H9 (cell line): ENCODE measurements at regions not wholly inside any gene's neighbourhood (a gene's known extent, or its start where the extent isn't known, plus 50 kb on each side); places are given as distances from the start of the nearest gene placed in this dataset.

ENCODE experiments used
- DNase-seq: peaks from one replicate; pipeline ENCODE4 v3.0.0-alpha.2; 2017
- H2AFZ ChIP-seq: one replicate; pipeline ENCODE4 v1.6.1; 2013; ENCODE audit warnings: mild to moderate bottlenecking, low read length, control low read depth, moderate library complexity
- H2AK5ac ChIP-seq: 2 replicates; pipeline ENCODE4 v1.6.1; 2013; ENCODE audit warnings: low read length, control low read depth, mixed read lengths; ENCODE audit not compliant: insufficient read length
- H2BK120ac ChIP-seq: one replicate; pipeline ENCODE4 v1.6.1; 2013; ENCODE audit warnings: low read depth, mild to moderate bottlenecking, low read length, control low read depth, inconsistent platforms; ENCODE audit not compliant: poor library complexity, severe bottlenecking
- H2BK12ac ChIP-seq: 2 replicates; pipeline ENCODE4 v1.6.1; 2013; ENCODE audit warnings: low read length, control low read depth, mixed read lengths, low read depth; ENCODE audit not compliant: insufficient read length
- H2BK15ac ChIP-seq: 2 replicates; pipeline ENCODE4 v1.6.1; 2013; ENCODE audit warnings: low read depth, low read length, control low read depth
- H2BK20ac ChIP-seq: one replicate; pipeline ENCODE4 v1.6.1; 2013; ENCODE audit warnings: low read depth, mild to moderate bottlenecking, low read length, control low read depth, inconsistent platforms; ENCODE audit not compliant: poor library complexity, severe bottlenecking
- H2BK5ac ChIP-seq: 2 replicates; pipeline ENCODE4 v1.6.1; 2013; ENCODE audit warnings: low read length, control low read depth, mixed read lengths; ENCODE audit not compliant: insufficient read length
- H3K14ac ChIP-seq: 2 replicates; pipeline ENCODE4 v1.6.1; 2013; ENCODE audit warnings: low read length, control low read depth; ENCODE audit not compliant: insufficient read depth
- H3K18ac ChIP-seq: 2 replicates; pipeline ENCODE4 v1.6.1; 2013; ENCODE audit warnings: low read depth, mild to moderate bottlenecking, mixed read lengths, low read length, control low read depth; ENCODE audit not compliant: insufficient read length
- H3K23ac ChIP-seq: 2 replicates; pipeline ENCODE4 v1.6.1; 2013; ENCODE audit warnings: low read length, control low read depth, mixed read lengths, low read depth; ENCODE audit not compliant: insufficient read length
- H3K23me2 ChIP-seq: 2 replicates; pipeline ENCODE4 v1.6.1; 2013; ENCODE audit warnings: low read depth, mild to moderate bottlenecking, mixed read lengths, low read length, control low read depth; ENCODE audit not compliant: insufficient read length, poor library complexity, severe bottlenecking
- H3K27ac ChIP-seq: 2 replicates; pipeline ENCODE4 v1.5.1; 2013; ENCODE audit warnings: low read length, control low read depth, mixed read lengths, low read depth; ENCODE audit not compliant: insufficient read length
- H3K27me3 ChIP-seq: 2 replicates; pipeline ENCODE4 v1.6.1; 2013; ENCODE audit warnings: low read length, control low read depth, inconsistent platforms; ENCODE audit not compliant: insufficient read depth
- H3K4ac ChIP-seq: 2 replicates; pipeline ENCODE4 v1.6.1; 2013; ENCODE audit warnings: low read depth, mild to moderate bottlenecking, control low read depth, inconsistent platforms, low read length, moderate library complexity
- H3K4me1 ChIP-seq: 2 replicates; pipeline ENCODE4 v1.6.1; 2013; ENCODE audit warnings: low read length, control low read depth, inconsistent platforms; ENCODE audit not compliant: insufficient read depth
- H3K4me2 ChIP-seq: 2 replicates; pipeline ENCODE4 v1.6.1; 2013; ENCODE audit warnings: low read length, control low read depth, mixed read lengths; ENCODE audit not compliant: insufficient read length, insufficient read depth
- H3K56ac ChIP-seq: 2 replicates; pipeline ENCODE4 v1.6.1; 2013; ENCODE audit warnings: low read depth, mild to moderate bottlenecking, mixed read lengths, low read length, control low read depth; ENCODE audit not compliant: insufficient read length
- H3K79me1 ChIP-seq: 2 replicates; pipeline ENCODE4 v1.6.1; 2013; ENCODE audit warnings: low read depth, mild to moderate bottlenecking, moderate library complexity, low read length, control low read depth, inconsistent platforms; ENCODE audit not compliant: insufficient read depth, poor library complexity, severe bottlenecking
- H3K79me2 ChIP-seq: 2 replicates; pipeline ENCODE4 v1.6.1; 2013; ENCODE audit warnings: low read length, control low read depth, inconsistent platforms; ENCODE audit not compliant: insufficient read depth
- H3K9ac ChIP-seq: 2 replicates; pipeline ENCODE4 v1.6.1; 2013; ENCODE audit warnings: low read length, control low read depth, mixed read lengths; ENCODE audit not compliant: insufficient read length; ENCODE audit errors: extremely low read depth
- H3K9me3 ChIP-seq: one replicate; pipeline ENCODE4 v1.6.1; 2013; ENCODE audit warnings: low read depth, low read length, inconsistent platforms; ENCODE audit not compliant: control insufficient read depth
- H3T11ph ChIP-seq: one replicate; pipeline ENCODE4 v1.6.1; 2013; ENCODE audit warnings: mild to moderate bottlenecking, low read length, control low read depth, inconsistent platforms
- H4K20me1 ChIP-seq: one replicate; pipeline ENCODE4 v1.6.1; 2013; ENCODE audit not compliant: control insufficient read depth, insufficient read length, insufficient read depth
- H4K5ac ChIP-seq: 2 replicates; pipeline ENCODE4 v1.6.1; 2013; ENCODE audit warnings: low read depth, mild to moderate bottlenecking, mixed read lengths, low read length, control low read depth; ENCODE audit not compliant: insufficient read length
- H4K8ac ChIP-seq: replicated peaks from 2 replicates; pipeline ENCODE4 v1.6.1; 2013; ENCODE audit warnings: low read length, control low read depth, mixed read lengths, low read depth; ENCODE audit not compliant: insufficient read length
- H4K91ac ChIP-seq: 2 replicates; pipeline ENCODE4 v1.6.1; 2013; ENCODE audit warnings: low read depth, mild to moderate bottlenecking, moderate library complexity, mixed read lengths, low read length, control low read depth; ENCODE audit not compliant: insufficient read length
- H3K27ac Mint-ChIP-seq, 3 experiments: 2 replicates in 2 of 3; 3 replicates in 1 of 3; pipeline ENCODE4 v1.8.0; 2020 to 2021; ENCODE audit warnings: mixed read lengths in 3 of 3, mild to moderate bottlenecking in 1 of 3, moderate library complexity in 1 of 3
- H3K27me3 Mint-ChIP-seq: 2 replicates; pipeline ENCODE4 v1.8.0; 2021; ENCODE audit warnings: low read depth, mild to moderate bottlenecking, moderate library complexity, mixed read lengths
- H3K36me3 Mint-ChIP-seq, 3 experiments: 2 replicates in 2 of 3; 3 replicates in 1 of 3; pipeline ENCODE4 v1.8.0; 2020 to 2021; ENCODE audit warnings: low read depth in 3 of 3, mixed read lengths in 3 of 3; ENCODE audit not compliant: insufficient read depth in 1 of 3
- H3K4me1 Mint-ChIP-seq, 2 experiments: 2 replicates each; pipeline ENCODE4 v1.8.0; 2020; ENCODE audit warnings: mixed read lengths in 2 of 2
- H3K4me3 Mint-ChIP-seq, 2 experiments: 2 replicates in 1 of 2; 3 replicates in 1 of 2; pipeline ENCODE4 v1.8.0; 2020 to 2021; ENCODE audit warnings: mild to moderate bottlenecking in 2 of 2, mixed read lengths in 2 of 2, moderate library complexity in 1 of 2
- H3K9me3 Mint-ChIP-seq, 2 experiments: 2 replicates in 1 of 2; 3 replicates in 1 of 2; pipeline ENCODE4 v1.8.0; 2020; ENCODE audit warnings: mild to moderate bottlenecking in 2 of 2, mixed read lengths in 2 of 2, moderate library complexity in 1 of 2
- WGBS: extraction: QIAGEN DNeasy Blood & Tissue Kit; methylation state at CpG from one replicate; pipeline ENCODE4 v1.1.7; 2013; ENCODE audit warnings: missing lambda C conversion rate, low lambda C conversion rate, mixed read lengths; ENCODE audit not compliant: insufficient read length; ENCODE audit errors: extremely low coverage; 5-methylcytosine and 5-hydroxymethylcytosine counted together
- TF ChIP-seq, protein P1 (sequence below): fragments of 200-600 bp; sonication (generic); conservative IDR thresholded peaks from 3 replicates; pipeline ENCODE4 v1.8.0; 2021; ENCODE audit warnings: antibody characterized with exemption, mild to moderate bottlenecking

DNA sequence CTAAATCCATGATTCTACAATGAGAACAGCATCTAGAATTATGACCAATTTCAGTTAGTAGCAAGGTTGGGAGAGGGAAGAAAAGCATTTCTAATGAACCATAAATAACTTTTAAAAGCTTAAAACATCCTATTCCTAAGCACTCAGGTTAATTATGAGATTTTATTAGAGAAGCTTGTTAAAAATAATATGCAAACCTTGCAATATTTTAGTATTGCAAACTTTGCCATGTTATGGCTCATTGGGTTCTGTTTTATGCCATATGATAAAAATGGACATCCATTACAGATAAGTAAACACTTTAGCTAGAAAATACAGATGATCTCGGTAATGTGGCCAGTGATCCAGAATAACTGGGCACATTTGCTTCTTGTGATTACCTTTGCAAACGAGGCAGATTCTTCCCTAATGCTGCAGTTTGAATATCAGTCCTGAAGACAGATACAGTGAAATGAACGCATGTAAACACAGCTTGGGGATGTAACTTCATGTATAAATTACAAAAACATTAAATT is 447.0 kb downstream of the PLK2 start:
- H2AFZ ChIP-seq: no peak overlapping the region
- no peak overlapping the region for H3K56ac ChIP-seq
- no peaks in the 10 kb centered on the region for H3K27me3 Mint-ChIP-seq
- no peak overlapping the region for H3K14ac ChIP-seq
- TF ChIP-seq, protein P1, sequence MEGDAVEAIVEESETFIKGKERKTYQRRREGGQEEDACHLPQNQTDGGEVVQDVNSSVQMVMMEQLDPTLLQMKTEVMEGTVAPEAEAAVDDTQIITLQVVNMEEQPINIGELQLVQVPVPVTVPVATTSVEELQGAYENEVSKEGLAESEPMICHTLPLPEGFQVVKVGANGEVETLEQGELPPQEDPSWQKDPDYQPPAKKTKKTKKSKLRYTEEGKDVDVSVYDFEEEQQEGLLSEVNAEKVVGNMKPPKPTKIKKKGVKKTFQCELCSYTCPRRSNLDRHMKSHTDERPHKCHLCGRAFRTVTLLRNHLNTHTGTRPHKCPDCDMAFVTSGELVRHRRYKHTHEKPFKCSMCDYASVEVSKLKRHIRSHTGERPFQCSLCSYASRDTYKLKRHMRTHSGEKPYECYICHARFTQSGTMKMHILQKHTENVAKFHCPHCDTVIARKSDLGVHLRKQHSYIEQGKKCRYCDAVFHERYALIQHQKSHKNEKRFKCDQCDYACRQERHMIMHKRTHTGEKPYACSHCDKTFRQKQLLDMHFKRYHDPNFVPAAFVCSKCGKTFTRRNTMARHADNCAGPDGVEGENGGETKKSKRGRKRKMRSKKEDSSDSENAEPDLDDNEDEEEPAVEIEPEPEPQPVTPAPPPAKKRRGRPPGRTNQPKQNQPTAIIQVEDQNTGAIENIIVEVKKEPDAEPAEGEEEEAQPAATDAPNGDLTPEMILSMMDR: no peak
- H2BK12ac ChIP-seq: no peak overlapping the region
- H3K23ac ChIP-seq: no peak overlapping the region
- H2AK5ac ChIP-seq: no peak overlapping the region
- H3K4me2 ChIP-seq: no peak overlapping the region
- H3K9me3 Mint-ChIP-seq: no peaks in the 10 kb centered on the region
- H3K79me1 ChIP-seq: no peaks in the 10 kb centered on the region
- DNase-seq: no peak
- H4K8ac ChIP-seq: no peak overlapping the region
- no peak overlapping the region for H4K5ac ChIP-seq
- H3K4me3 Mint-ChIP-seq: no peak overlapping the region
- no peak overlapping the region for H4K91ac ChIP-seq
- peaks cover 4 to 5% of the 10 kb centered on the region in 2 experiments; a peak in 3 of 4 replicates for H3K4me1 Mint-ChIP-seq
- no peaks in the 10 kb centered on the region for H3K9me3 ChIP-seq
- no peak overlapping the region for H2BK120ac ChIP-seq
- no peaks in the 10 kb centered on the region for H4K20me1 ChIP-seq
- WGBS: no CpG with 5 or more reads among the region's 3 CpGs
- no peaks in the 10 kb centered on the region for H3K36me3 Mint-ChIP-seq
- no peak overlapping the region for H2BK20ac ChIP-seq
- H3K79me2 ChIP-seq: no peaks in the 10 kb centered on the region
- H3K27ac Mint-ChIP-seq: no peak overlapping the region
- no peak overlapping the region for H3K18ac ChIP-seq
- no peak overlapping the region for H3T11ph ChIP-seq
- no peak overlapping the region for H3K27ac ChIP-seq
- no peaks in the 10 kb centered on the region for H3K27me3 ChIP-seq
- no peak overlapping the region for H3K9ac ChIP-seq
- H3K4ac ChIP-seq: no peak overlapping the region
- H2BK5ac ChIP-seq: no peak overlapping the region
- H2BK15ac ChIP-seq: no peak overlapping the region
- H3K23me2 ChIP-seq: no peaks in the 10 kb centered on the region
- no peaks in the 10 kb centered on the region; the same call in 1 of the 2 replicates for H3K4me1 ChIP-seq
